Effector memory CD4-positive, alpha-beta T cell (primary cell): ENCODE measurements at regions not wholly inside any gene's neighbourhood (a gene's known extent, or its start where the extent isn't known, plus 50 kb on each side); places are given as distances from the start of the nearest gene placed in this dataset.

Source experiments
- DNase-seq, 3 donors: peaks; one replicate each; pipeline ENCODE4 v3.0.0-alpha.2; 2020
- H3K27ac ChIP-seq: 2 replicates; pipeline ENCODE4 v1.7.0; 2013; ENCODE audit warnings: mild to moderate bottlenecking, low read length, moderate library complexity; ENCODE audit not compliant: insufficient read depth, poor library complexity, severe bottlenecking
- H3K27me3 ChIP-seq: replicated peaks from 2 replicates; pipeline ENCODE4 v1.7.0; 2013; ENCODE audit warnings: mild to moderate bottlenecking, low read length; ENCODE audit not compliant: insufficient read depth, control insufficient read depth, poor library complexity, severe bottlenecking
- H3K36me3 ChIP-seq: 2 replicates; pipeline ENCODE4 v1.7.0; 2013; ENCODE audit warnings: mild to moderate bottlenecking, low read length, moderate library complexity; ENCODE audit not compliant: control insufficient read depth, insufficient read depth
- H3K4me1 ChIP-seq: 2 replicates; pipeline ENCODE4 v1.7.0; 2013; ENCODE audit warnings: low read length, mild to moderate bottlenecking; ENCODE audit not compliant: control insufficient read depth, insufficient read depth, poor library complexity, severe bottlenecking
- H3K4me3 ChIP-seq: 2 replicates; pipeline ENCODE4 v1.7.0; 2013; ENCODE audit warnings: low read length, low read depth, mild to moderate bottlenecking; ENCODE audit not compliant: insufficient read depth, poor library complexity, severe bottlenecking
- H3K9me3 ChIP-seq: 2 replicates; pipeline ENCODE4 v1.7.0; 2013; ENCODE audit warnings: mild to moderate bottlenecking, low read length, moderate library complexity; ENCODE audit not compliant: control insufficient read depth

DNA sequence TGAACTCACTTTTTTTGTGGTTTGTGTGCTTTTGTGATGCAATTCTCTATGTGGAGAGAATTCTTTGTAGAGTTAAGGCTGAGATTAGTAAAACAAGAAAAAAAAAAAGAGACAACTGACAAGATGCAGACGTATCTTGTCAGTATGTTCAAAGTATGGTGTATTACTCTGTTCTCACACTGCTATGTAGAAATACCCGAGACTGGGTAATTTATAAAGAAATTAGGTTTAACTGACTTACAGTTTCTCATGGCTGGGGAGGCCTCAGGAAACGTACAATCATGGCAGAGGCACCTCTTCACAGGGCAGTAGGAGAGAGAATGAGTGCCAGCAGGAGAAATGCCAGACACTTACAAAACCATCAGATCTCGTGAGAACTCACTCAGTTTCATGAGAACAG is 475.2 kb upstream of the CDH18 start:
- DNase-seq = no peak
- Histone ChIP-seq H3K4me1 (no peaks in the 10 kb centered on the region), H3K27ac (no peak overlapping the region)

GRCh38 chr5:20446121-20446520 is 458.1 kb upstream of the CDH18 start:
- no peaks in the 10 kb centered on the region for H3K36me3 ChIP-seq
- H3K4me1 ChIP-seq = no peaks in the 10 kb centered on the region
- H3K4me3 ChIP-seq = no peak overlapping the region
- H3K9me3 ChIP-seq = no peaks in the 10 kb centered on the region
- H3K27me3 ChIP-seq = no peaks in the 10 kb centered on the region
- DNase-seq = no peak
- H3K27ac ChIP-seq = no peak overlapping the region

More for the DNA sequence above, 475.2 kb upstream of the CDH18 start:
- H3K36me3 ChIP-seq = no peaks in the 10 kb centered on the region
- no peak overlapping the region for H3K4me3 ChIP-seq
- no peaks in the 10 kb centered on the region for H3K27me3 ChIP-seq
- H3K9me3 ChIP-seq = no peaks in the 10 kb centered on the region

DNA sequence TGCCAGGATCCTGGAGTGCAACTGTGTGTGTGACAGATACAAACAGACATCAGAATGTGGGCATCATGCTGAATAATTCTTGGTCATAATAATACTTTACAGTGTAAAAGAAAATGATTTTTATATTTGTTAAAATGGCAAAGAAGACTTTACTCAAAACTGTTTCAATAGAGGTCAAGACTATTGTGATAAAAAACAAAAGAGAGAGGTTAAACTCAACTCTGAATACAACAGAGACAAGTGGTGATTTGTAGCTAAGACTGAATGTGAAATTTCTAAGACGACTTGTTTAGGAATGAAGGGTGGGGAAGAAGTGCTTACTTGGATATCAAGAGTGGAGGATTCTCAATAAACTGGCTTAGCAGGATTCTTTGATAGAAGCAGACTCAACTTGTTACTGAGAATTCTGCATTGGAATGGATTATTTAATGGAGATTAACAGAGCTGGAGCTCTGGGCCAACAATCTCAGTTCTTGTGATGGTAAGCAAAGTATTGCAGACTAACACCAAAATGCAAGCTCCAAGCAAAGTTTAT is 457.4 kb upstream of the CDH18 start:
- DNase-seq = no peak
- H3K27ac ChIP-seq = no peak overlapping the region
- no peaks in the 10 kb centered on the region for H3K36me3 ChIP-seq
- H3K4me1 ChIP-seq = no peaks in the 10 kb centered on the region
- H3K9me3 ChIP-seq = no peaks in the 10 kb centered on the region
- H3K4me3 ChIP-seq = no peak overlapping the region
- no peaks in the 10 kb centered on the region for H3K27me3 ChIP-seq

GRCh38 chr5:20434786-20435185 is 446.8 kb upstream of the CDH18 start:
- no peak for DNase-seq
- Histone ChIP-seq H3K27me3 (no peaks in the 10 kb centered on the region), H3K27ac (no peak overlapping the region), H3K4me1 (no peaks in the 10 kb centered on the region), H3K4me3 (no peak overlapping the region), H3K9me3 (no peaks in the 10 kb centered on the region), H3K36me3 (no peaks in the 10 kb centered on the region)

- H3K9me3 ChIP-seq = no peaks in the 10 kb centered on the region
- DNase-seq = no peak
- no peaks in the 10 kb centered on the region for H3K36me3 ChIP-seq
- H3K4me3 ChIP-seq = no peak overlapping the region
- H3K4me1 ChIP-seq = no peaks in the 10 kb centered on the region
- H3K27me3 ChIP-seq = no peaks in the 10 kb centered on the region
- no peak overlapping the region for H3K27ac ChIP-seq
Observed at GRCh38 chr5:20420991-20421595, 433.1 kb upstream of the CDH18 start.
